GM19372 (cell line): ENCODE measurements at regions not wholly inside any gene's neighbourhood (a gene's known extent, or its start where the extent isn't known, plus 50 kb on each side); places are given as distances from the start of the nearest gene placed in this dataset.
"Not testable (repeated sequence)": the region's sequence is repeated elsewhere in the genome, so short reads cannot be mapped to it uniquely, and the experiment has no call there.

ENCODE experiments used
- ATAC-seq: cut with Tn5 transposase; IDR thresholded peaks from one replicate; pipeline ENCODE4 v1.9.1; 2021; ENCODE audit warnings: mild to moderate bottlenecking, low read depth, moderate library complexity; ENCODE audit not compliant: unreplicated experiment

GRCh38 chr3:118128886-118129285 is 905.8 kb downstream of the IGSF11 start:
- ATAC-seq, result no peak

GRCh38 chr3:118137778-118138177 is 896.9 kb downstream of the IGSF11 start:
- no peak for ATAC-seq

GRCh38 chr3:118144919-118145318 is 889.7 kb downstream of the IGSF11 start:
- no peak for ATAC-seq

- ATAC-seq, result no peak
Measured at GRCh38 chr3:118146658-118147375, 887.8 kb downstream of the IGSF11 start.

- no peak for ATAC-seq
Measured at GRCh38 chr3:118151164-118151563, 883.5 kb downstream of the IGSF11 start.

- not testable (repeated sequence) for ATAC-seq
Measured at GRCh38 chr3:118162627-118163588, 871.7 kb downstream of the IGSF11 start.

- ATAC-seq, result no peak
Measured at GRCh38 chr3:118165413-118165812, 869.2 kb downstream of the IGSF11 start.

- no peak for ATAC-seq
Measured at GRCh38 chr3:118167571-118167970, 867.1 kb downstream of the IGSF11 start.

GRCh38 chr3:118168175-118168574 is 866.5 kb downstream of the IGSF11 start:
- ATAC-seq, result no peak

GRCh38 chr3:118171236-118171852 is 863.3 kb downstream of the IGSF11 start:
- no peak for ATAC-seq

GRCh38 chr3:118180853-118181252 is 853.8 kb downstream of the IGSF11 start:
- no peak for ATAC-seq

- ATAC-seq, result no peak
Measured at GRCh38 chr3:118181274-118181673, 853.4 kb downstream of the IGSF11 start.

- no peak for ATAC-seq
Measured at GRCh38 chr3:118186051-118186450, 848.6 kb downstream of the IGSF11 start.

GRCh38 chr3:118187221-118187620 is 847.4 kb downstream of the IGSF11 start:
- ATAC-seq, result no peak

GRCh38 chr3:118196183-118196582 is 838.5 kb downstream of the IGSF11 start:
- no peak for ATAC-seq

GRCh38 chr3:118199044-118199443 is 835.6 kb downstream of the IGSF11 start:
- ATAC-seq, result no peak

- ATAC-seq, result no peak
Measured at GRCh38 chr3:118204052-118204656, 830.5 kb downstream of the IGSF11 start.

GRCh38 chr3:118207271-118207670 is 827.4 kb downstream of the IGSF11 start:
- ATAC-seq, result no peak

- no peak for ATAC-seq
Measured at GRCh38 chr3:118208642-118209041, 826.0 kb downstream of the IGSF11 start.

- no peak for ATAC-seq
Measured at GRCh38 chr3:118213892-118214291, 820.8 kb downstream of the IGSF11 start.

GRCh38 chr3:118226206-118226605 is 808.4 kb downstream of the IGSF11 start:
- no peak for ATAC-seq
